Progenitor cell of endocrine pancreas (in vitro differentiated cells): ENCODE measurements at regions not wholly inside any gene's neighbourhood (a gene's known extent, or its start where the extent isn't known, plus 50 kb on each side); places are given as distances from the start of the nearest gene placed in this dataset.

Source experiments
- DNase-seq: peaks from one replicate; pipeline ENCODE4 v3.0.0; 2021; ENCODE audit warnings: low spot score; ENCODE audit not compliant: unreplicated experiment
- H3K27ac Mint-ChIP-seq: 2 replicates; pipeline ENCODE4 v1.8.0; 2021; ENCODE audit warnings: mild to moderate bottlenecking, moderate library complexity, mixed read lengths
- H3K27me3 Mint-ChIP-seq: 2 replicates; pipeline ENCODE4 v1.8.0; 2021; ENCODE audit warnings: mixed read lengths
- H3K36me3 Mint-ChIP-seq: 2 replicates; pipeline ENCODE4 v1.8.0; 2022; ENCODE audit warnings: mixed read lengths; ENCODE audit not compliant: insufficient read depth
- H3K4me1 Mint-ChIP-seq: 2 replicates; pipeline ENCODE4 v1.8.0; 2021; ENCODE audit warnings: low read depth, mixed read lengths
- H3K4me3 Mint-ChIP-seq: 2 replicates; pipeline ENCODE4 v1.8.0; 2021; ENCODE audit warnings: low read depth, mild to moderate bottlenecking, moderate library complexity, mixed read lengths
- H3K9me3 Mint-ChIP-seq: 2 replicates; pipeline ENCODE4 v1.8.0; 2021; ENCODE audit warnings: low read depth, mixed read lengths
- CTCF ChIP-seq: fragments of 200-600 bp; sonication (generic); IDR thresholded peaks from one replicate; pipeline ENCODE4 v1.5.0; 2021; ENCODE audit warnings: antibody characterized with exemption, mild to moderate bottlenecking; ENCODE audit not compliant: unreplicated experiment

- no peak for TF ChIP-seq CTCF
- Mint-ChIP-seq H3K27ac (no peak overlapping the region), H3K36me3 (no peaks in the 10 kb centered on the region), H3K9me3 (peaks cover under 1% of the 10 kb centered on the region), H3K27me3 (peaks cover 15% of the 10 kb centered on the region), H3K4me1 (no peaks in the 10 kb centered on the region), H3K4me3 (no peak overlapping the region)
- DNase-seq = no peak
Measured at GRCh38 chr9:86754581-86755560, 192.4 kb downstream of the GAS1 start.

- Mint-ChIP-seq H3K4me3 (no peak overlapping the region), H3K9me3 (no peaks in the 10 kb centered on the region), H3K4me1 (no peaks in the 10 kb centered on the region), H3K36me3 (no peaks in the 10 kb centered on the region), H3K27me3 (peaks cover 18% of the 10 kb centered on the region), H3K27ac (no peak overlapping the region)
- no peak for DNase-seq
- no peak for TF ChIP-seq CTCF
Measured at GRCh38 chr9:86753836-86754235, 193.5 kb downstream of the GAS1 start.

GRCh38 chr9:86752733-86753132 lies 194.6 kb downstream of the GAS1 start:
- Mint-ChIP-seq H3K36me3 (no peaks in the 10 kb centered on the region), H3K27me3 (peaks cover 21% of the 10 kb centered on the region), H3K27ac (no peak overlapping the region), H3K9me3 (no peaks in the 10 kb centered on the region), H3K4me3 (no peak overlapping the region), H3K4me1 (no peaks in the 10 kb centered on the region)
- no peak for TF ChIP-seq CTCF
- no peak for DNase-seq

- no peaks in the 10 kb centered on the region for H3K9me3 Mint-ChIP-seq
- DNase-seq = no peak
- no peak for TF ChIP-seq CTCF
- H3K36me3 Mint-ChIP-seq = no peaks in the 10 kb centered on the region
- H3K4me1 Mint-ChIP-seq = no peaks in the 10 kb centered on the region
- H3K4me3 Mint-ChIP-seq = no peak overlapping the region
- H3K27ac Mint-ChIP-seq = no peak overlapping the region
- H3K27me3 Mint-ChIP-seq = peaks cover 16% of the 10 kb centered on the region
Measured at GRCh38 chr9:86751956-86752355, 195.3 kb downstream of the GAS1 start.

GRCh38 chr9:86751207-86751606 lies 196.1 kb downstream of the GAS1 start:
- Mint-ChIP-seq H3K36me3 (no peaks in the 10 kb centered on the region), H3K27ac (no peak overlapping the region), H3K4me3 (no peak overlapping the region), H3K4me1 (no peaks in the 10 kb centered on the region), H3K27me3 (peaks cover 14% of the 10 kb centered on the region), H3K9me3 (no peaks in the 10 kb centered on the region)
- no peak for TF ChIP-seq CTCF
- no peak for DNase-seq
